SKM-1 treated with dmso at 0.1 percent for 144 hours (cell line): ENCODE measurements at regions not wholly inside any gene's neighbourhood (a gene's known extent, or its start where the extent isn't known, plus 50 kb on each side); places are given as distances from the start of the nearest gene placed in this dataset.

Source experiments
- DNase-seq: peaks from one replicate; lab custom pipeline; 2025; ENCODE audit not compliant: unreplicated experiment; lab: John Stamatoyannopoulos, UW

- DNase-seq: no peak
These were observed 129.9 kb upstream of the RPS23 start for GRCh38 chr5:82408033-82408432.

- no peak for DNase-seq
These were observed 128.1 kb upstream of the RPS23 start for GRCh38 chr5:82406205-82406773.

DNA sequence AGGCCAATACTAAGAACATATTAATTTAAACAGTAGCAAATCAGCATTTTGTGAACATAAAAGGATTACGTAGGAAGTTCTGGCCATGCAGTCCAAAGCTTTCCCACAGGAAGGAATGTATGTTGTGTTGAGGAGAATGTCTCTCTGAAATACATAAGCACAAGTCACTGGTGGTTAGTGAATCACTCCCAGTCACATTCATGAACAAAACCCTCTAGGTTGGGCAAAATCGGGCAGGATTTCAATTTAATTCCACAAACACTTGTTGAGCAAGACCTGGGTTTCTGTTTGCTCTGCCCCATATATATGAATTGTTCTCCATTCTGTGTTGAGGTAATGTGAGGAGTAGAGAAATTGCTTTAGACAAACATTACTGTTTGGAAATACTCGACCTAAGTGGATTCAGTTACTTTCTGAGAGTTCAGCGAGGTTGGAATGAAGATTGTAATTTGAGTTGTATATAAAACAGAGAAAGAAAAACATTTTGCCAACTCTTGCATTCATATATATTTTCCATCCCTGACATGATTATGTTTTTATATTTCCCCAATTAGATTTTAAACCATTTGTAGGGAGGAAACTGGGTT, 127.6 kb upstream of the RPS23 start:
- DNase-seq: no peak

DNA sequence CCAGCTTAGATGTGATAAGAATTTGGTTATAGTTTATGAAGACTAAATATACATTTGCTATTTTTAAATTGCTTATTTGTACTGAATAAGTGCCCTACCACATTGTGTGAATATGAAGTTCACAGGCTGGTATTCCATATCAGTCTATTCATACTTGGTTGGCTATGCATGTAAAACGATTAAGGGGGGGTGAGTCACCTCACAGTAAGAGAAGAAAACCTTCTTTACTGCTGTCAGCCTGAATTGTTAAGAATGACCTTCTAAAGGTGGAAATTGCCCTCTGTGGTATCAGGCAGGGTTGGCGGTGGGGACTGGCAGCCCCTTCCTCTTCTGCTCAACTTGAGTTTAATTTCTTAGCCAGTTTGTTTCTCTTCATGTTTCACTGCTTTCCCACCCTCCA, 127.0 kb upstream of the RPS23 start:
- no peak for DNase-seq

- no peak for DNase-seq
These were observed 126.3 kb upstream of the RPS23 start for GRCh38 chr5:82404382-82404945.

- DNase-seq: no peak
These were observed 125.6 kb upstream of the RPS23 start for GRCh38 chr5:82403724-82404123.

- DNase-seq: no peak
These were observed 124.9 kb upstream of the RPS23 start for GRCh38 chr5:82403026-82403425.

- no peak for DNase-seq
These were observed 121.0 kb upstream of the RPS23 start for GRCh38 chr5:82399111-82399510.

- DNase-seq: no peak
These were observed 119.7 kb upstream of the RPS23 start for GRCh38 chr5:82397741-82398320.

DNA sequence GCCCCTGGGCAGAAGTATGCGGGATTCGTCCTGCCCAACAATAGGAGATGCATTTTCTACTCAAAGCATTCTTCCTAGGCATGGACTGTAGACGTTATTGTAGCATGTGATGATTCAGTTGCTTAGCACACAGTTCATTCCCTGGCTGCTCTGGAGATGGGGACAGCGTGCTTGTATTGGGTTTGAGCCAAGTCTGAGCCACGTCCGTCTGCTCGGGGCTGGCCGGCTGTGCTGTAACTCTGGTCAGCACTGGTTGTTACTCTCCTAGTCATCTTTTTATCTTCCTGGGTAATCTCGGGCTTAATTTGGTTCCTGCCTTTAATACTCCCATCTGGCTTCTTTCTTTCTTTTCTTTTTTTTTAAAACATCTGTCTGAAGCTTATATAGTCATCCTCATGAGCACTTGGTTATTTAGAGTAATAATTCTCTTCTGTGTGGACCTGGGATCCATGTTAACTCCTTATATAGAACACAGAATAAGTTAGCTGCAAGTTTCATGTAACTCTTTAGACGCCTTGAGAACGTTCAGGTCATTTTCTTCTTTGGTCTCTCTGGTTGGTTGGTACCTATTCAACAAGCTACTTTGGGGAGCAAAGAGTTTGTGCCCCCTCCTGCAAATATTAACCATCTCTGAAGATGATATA, 118.8 kb upstream of the RPS23 start:
- DNase-seq: no peak

DNA sequence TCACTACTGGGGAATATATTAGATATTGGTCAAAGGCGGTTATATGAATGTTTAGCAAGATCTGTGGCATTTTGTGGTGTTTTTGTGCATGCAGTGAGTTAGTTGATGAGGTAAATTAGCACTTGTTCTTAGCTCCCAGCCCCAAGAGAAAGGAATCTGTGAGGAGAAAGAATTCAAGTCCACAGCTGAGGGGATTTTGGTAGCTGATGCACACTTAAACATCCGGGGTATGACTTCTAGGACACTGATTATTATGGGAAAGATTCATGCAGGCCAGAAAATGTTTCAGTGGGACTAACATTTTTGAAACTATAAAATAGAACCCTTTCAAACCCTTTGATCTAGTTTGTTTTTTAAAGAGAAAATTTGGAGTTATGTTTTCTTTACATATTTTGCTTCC, 118.2 kb upstream of the RPS23 start:
- no peak for DNase-seq

DNA sequence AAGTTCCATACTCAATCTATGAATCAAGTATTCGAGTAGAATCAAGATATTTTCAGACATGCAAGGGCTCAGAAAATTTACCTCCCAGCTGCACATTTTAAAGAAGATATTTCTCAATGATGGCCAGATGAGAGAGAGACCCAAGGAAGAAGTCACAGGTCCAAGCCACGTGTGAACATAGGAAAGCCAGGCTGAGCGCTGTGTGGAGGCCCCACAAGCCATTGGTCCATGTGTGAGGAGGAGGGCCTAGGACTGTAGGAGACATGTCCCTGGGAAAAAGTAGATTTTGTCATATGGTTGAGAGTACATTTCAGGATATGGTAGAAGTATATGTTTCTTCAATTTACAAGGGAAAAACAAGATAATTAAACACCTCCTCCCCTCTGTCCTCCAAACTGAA, 115.8 kb upstream of the RPS23 start:
- DNase-seq: no peak

DNA sequence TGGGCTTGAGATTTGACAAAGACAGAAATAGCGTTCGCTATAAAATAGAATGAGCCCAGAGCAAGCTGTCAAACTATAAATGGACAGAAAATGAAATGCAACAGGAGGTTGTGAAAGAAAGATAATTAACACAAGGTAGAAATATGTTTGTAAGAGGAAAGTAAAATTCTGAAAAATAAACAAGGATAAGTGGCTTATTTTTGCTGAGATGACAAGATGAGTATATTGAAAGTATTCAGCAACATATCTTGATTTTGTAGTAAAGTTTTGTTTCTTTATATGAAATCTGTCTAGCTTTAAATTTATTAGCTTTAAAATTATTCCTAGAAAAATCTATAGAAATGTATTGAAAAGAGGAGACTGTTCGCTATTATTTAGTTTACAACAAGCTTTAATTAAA, 111.9 kb upstream of the RPS23 start:
- DNase-seq: no peak

GRCh38 chr5:82389347-82389746, 111.2 kb upstream of the RPS23 start:
- DNase-seq: no peak

DNA sequence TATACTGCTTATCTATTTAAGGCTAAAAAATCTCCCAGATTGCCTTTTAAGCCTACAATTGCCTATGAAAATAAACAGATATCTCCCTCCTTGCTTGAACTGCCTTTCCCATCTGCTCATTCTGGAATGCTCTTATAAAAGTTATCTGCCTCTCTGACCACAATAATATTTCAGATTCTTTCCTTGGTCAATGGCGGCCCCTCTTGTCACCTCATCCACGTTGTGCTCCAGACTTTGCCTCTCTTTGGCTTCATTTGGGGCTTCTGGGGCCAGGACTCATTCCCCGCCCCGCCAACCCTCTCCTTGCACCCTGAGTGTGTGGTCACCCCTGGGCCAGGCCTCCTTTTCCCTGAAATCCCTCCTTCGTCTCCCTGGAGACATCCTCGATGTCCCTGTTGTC, 110.0 kb upstream of the RPS23 start:
- DNase-seq: no peak

DNA sequence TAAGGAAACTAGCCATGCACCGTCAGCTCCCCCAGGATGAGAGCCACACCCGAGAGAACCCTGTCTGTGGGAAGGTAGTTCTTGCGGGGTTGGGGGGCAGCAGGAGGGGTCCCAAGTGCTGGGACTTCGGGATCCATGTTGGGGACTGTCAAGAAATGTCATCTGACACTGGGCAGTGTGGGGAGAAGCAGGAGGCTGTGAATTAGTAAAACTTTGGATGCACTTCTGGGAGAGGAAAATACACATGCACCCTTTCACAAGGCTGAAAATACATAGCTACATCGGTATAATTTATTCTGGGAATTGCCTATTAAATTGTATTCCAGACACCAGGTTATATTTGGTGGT, 109.6 kb upstream of the RPS23 start:
- DNase-seq: no peak

GRCh38 chr5:82387001-82387818, 109.1 kb upstream of the RPS23 start:
- DNase-seq: no peak

DNA sequence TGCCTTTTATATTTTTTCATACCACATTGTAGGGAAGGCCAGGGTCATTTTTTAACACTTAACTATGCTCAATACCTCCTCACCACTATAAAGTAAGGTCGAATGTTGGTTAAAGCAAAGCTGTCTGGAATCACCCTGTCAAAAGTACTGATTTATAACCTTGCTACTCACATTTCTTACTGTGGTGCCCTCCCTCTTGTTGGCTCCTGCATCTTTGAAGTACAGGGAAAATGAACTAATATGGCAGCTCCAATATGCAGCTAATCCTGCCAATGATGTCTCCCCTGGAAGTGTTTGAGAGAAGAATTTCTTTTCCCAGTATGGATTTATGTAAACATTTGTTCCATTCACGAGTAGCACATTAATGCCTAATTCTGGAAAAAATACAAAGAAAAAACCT, 108.4 kb upstream of the RPS23 start:
- no peak for DNase-seq

DNA sequence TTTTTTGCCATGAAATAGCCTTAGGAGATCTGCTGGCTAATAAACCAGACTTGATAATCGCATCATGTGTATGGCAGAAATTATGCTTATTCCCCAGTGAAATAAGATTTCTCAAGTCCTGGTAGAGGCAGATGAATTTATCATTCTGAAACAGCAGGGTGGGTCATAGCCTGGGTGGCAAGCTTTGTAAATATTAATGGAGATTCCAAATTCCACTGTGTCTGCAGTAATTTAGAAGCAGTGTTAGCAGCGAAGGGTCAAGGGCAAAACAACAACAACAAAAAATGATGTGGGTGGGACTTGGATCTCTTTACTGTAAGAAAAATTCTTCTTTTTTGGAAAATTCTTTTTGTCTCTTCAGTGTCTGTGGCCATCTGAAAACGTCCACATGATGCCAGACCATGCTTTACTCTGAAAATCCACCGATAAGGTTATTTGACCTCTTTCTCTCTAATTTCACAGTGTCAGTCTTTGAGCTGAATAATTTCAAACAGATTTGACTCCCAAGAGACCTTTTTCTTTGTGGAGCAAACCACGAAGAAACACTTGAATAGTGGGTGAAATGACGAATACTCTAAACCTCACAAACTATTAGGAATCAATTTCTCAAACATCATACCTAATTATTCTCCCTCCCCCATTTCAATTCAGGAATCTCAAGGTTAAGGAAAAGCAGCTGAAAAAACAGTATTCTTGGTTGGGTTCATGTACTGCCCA, 106.0 kb upstream of the RPS23 start:
- DNase-seq: no peak

GRCh38 chr5:82381591-82381990, 103.4 kb upstream of the RPS23 start:
- DNase-seq: no peak

GRCh38 chr5:82376307-82376706, 98.2 kb upstream of the RPS23 start:
- no peak for DNase-seq
